NCI-H446 (cell line): ENCODE measurements at regions not wholly inside any gene's neighbourhood (a gene's known extent, or its start where the extent isn't known, plus 50 kb on each side); places are given as distances from the start of the nearest gene placed in this dataset.

Experiments
- DNase-seq, 2 experiments: peaks; one replicate each; lab custom pipeline; 2025; lab: John Stamatoyannopoulos, UW

DNA sequence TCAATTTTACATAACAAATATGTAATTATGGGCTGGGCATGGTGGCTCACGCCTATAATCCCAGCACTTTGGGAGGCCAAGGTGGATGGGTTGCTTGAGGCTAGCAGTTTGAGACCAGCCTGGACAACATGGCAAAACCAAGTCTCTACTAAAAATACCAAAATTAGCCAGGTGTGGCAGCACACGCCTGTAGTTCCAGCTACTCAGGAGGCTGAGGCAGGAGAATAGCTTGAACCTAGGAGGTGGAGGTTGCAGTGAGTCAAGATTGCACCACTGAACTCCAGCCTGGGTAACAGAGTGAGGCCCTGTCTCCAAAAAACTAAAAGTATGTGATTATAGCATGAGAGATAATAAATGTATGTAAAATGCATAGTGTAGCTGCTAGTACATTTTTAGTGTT lies 229.0 kb downstream of the PPARGC1A start:
- no peak for DNase-seq

DNA sequence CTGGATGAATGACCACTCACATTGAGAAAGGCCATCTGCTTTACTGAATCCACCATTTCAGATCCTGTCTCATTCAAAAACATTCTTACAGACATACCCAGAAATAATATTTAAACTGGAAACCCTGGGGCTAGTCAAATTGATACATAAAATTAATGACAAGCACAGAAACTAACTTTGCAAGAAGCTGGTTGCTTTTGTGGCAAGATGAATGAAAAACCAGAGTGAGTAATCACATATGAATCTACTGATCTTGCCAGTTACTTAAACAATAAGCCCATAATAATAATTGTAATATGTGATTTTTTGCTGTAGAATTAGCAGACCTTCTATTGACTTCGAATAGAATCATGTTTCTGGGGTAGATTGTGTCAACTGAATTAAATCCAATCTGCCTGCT lies 235.1 kb downstream of the PPARGC1A start:
- no peak for DNase-seq

DNA sequence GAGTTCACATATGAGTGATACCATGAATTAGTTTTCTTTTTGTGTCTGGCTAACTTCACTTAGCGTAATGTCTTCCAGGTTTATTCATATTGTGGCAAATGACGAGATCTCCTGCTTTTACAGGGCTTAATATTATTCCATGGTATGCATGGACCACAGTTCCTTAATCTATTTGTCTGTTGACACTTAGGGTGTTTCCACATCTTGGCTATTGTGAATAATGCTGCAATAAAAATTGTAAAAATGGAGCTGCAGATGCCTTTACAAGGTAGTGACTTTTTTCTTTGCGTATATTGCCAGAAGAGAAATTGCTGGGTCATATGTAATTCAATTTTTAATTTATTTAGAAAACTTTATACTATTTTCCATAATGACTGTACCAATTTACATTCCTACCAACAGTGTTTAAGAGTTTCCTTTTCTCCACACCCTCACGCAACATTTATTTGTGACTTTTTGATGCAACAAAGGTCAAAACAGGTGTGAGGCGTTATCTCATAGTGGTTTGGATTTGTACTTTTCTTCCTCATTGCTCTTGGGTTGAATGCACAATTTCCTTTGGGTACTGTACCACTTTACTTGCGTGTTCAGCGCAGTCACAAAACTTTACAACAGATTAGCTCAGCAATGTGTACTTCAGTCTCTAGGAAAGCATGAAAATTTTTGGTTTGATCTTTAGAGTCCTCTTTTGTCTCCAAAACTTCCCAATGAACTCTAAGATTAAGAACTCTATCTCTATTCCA lies 240.8 kb downstream of the PPARGC1A start:
- DNase-seq: no peak

DNA sequence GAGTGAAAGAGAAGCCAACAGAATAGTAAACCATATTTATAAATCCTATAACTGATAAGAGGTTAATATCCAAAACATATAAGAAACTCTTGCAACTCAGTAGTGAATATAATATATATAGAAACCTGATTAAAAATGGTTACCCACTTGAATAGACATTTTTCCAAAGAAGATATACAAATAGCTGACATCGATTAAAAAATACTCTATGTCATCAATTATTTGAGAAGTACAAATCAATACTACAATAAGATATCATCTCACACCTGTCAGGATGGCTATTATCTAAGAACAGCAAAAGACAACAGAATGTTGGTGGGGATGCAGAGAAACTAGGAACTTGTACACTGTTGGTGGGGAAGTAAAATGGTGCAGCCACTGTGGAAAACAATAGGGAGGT lies 254.4 kb downstream of the PPARGC1A start:
- no peak for DNase-seq

DNA sequence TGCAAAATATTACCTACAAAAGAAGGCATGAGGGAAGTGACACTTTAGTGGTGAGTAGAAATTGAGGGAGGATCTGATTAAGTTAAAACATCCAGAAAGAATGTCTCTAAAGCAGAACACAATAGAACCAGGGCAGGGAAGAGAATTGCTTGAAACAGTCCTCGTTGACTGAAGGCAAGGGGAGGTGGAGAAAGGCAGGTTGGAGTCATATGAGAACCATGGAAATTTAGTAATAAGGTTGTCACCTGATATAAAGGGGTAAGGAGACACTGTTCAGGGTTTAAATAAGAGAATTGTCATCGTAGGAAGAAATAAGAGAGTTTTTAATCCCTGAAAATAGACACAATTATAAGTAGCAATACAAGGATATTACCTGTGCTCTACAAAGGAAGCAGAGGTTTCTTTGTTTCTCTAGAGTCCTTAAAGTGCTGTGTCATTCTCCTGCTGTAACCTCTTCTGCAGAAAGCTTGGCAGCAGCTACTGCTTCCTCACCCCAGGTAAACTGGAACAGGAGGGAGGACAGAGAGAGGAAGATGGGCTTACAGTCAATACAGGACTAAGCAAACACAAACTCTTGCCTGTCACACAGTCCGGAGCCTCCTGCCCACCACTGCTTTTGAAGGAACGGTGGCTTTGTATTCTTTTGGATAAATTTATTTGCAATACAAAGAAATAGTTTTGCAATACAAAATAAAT lies 258.4 kb downstream of the PPARGC1A start:
- no peak for DNase-seq

DNA sequence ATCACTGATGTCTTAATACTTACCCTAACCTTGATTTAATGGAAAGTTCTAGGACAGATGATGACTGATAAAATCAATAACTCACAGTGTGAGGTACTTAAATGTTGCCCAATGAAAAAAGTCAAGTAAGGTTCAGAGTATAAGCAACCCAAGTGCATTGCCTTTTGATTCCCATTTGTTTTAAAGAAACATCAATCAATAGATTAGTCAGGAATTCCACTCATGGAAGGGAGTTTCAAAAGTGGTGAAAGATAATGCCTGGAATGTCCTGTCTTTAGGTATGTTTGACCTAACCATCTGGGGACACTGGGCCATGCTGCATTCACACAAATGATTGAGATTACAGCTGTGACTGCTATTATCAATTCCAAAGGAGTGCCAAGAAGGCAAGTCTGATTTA lies 259.7 kb downstream of the PPARGC1A start:
- no peak for DNase-seq

DNA sequence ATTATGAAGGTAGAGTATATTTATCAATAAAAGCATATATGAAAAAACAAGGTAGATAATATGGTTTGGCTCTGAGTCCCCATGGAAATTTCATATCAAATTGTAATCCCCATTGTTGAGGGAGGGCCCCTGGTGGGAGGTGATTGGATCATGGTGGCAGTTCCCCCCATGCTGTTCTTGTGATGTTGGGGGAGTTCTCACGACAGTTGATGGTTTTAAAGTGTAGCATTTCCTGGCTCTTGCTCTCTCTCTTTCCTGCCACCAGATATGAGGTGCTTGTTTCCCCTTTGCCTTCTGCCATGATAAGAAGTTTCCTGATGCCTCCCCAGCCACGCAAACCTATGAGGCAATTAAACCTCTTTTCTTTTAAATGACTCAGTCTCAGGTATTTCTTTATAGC lies 260.4 kb downstream of the PPARGC1A start:
- DNase-seq: no peak

DNA sequence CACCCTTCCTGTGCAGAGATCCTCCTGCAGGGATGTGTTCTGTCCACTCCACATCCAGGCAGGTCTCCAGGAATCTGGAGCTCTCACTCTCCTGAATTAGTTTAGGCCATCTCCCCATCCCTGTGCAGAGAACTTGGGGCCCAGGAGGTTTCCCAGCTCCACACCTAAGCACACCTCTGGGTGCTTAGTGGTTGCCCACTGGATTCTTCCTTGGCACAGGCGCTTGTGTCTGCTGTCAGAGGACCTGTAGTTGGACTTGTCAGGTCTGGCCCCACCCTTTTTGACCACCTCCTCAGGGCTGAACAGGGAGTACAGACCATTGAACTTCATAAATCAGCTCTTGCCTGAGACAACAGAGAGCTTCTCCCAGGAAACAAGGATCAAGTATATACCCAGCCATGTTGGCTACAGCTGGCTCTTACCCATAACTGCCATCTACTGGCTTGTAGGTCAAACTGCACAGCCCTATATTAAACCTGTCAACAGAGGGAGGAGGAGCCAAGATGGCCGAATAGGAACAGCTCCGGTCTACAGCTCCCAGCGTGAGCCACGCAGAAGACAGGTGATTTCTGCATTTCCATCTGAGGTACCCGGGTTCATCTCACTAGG lies 275.5 kb downstream of the PPARGC1A start:
- peak in 1 of 2 experiments; percentile 54 for DNase-seq

DNA sequence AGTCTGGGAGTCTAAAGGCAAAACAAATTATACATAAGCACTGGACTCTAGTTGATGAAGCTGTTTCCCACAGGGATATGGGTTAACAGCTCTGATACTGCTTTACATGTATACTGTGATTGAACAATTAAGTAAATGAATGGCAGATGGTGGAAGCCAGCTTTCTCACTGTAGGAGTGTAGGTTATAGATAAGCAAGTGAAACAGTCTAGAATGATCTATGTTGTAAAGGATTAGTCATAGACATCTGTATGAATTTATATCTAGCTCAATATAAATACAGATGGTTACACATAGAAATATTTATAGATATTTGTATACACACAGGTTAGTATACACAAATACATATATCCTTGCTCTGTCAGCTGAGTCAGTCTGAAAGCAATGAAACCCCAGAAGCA lies 276.1 kb downstream of the PPARGC1A start:
- DNase-seq: no peak

DNA sequence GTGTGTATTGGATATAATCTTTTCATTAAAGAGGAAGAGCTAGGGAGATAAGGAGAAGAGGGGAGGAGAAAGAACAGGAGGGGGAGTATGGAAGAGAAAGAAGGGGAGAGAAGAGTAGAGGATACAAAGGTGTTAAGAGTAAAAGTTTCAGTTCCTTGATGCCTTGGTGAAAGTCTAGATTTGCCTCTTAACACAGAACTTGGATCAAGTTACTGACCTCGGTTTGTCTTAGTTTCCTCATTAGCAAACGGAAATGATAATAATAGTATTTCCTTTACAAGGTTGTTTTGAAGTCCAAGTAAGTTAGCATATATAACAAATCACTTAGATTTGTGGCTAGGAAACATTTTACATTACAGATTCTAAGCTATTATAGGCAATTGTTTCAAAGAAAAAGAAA lies 287.1 kb downstream of the PPARGC1A start:
- no peak for DNase-seq

DNA sequence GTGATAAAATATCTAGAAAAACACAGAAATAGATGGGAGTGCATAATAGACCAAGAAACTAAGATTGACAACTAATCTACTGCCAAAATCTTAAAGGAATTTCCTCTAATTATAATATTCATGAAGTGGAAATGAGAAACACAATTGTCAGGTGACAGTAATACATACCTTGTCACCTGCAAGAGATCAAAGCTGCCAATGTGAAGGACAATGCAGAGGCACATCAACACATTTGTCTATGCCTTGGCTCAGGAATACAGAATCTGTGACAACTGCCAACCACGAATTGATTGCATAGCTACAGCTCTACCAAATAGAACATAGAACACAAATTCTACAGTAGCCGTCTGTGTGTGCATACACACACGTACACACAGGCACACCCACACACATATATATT lies 295.7 kb downstream of the PPARGC1A start:
- no peak for DNase-seq

DNA sequence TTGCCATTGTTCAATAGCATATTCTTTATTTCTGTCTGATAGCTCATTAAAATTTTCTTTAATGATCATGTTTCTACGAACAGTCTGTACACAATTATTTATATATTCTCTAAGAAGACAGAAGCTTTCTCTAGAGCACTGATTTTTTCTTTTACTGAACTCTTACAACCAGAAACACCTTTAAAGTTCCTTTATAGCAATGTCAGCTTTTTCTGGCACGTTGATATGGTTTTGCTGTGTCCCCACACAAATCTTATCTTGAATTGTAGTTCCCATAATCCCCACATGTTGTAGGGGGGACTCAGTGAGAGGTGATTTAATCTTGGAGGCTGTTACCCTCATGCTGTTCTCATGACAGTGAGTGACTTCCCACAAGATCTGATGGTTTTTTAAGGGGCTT lies 299.4 kb downstream of the PPARGC1A start:
- no peak for DNase-seq

DNA sequence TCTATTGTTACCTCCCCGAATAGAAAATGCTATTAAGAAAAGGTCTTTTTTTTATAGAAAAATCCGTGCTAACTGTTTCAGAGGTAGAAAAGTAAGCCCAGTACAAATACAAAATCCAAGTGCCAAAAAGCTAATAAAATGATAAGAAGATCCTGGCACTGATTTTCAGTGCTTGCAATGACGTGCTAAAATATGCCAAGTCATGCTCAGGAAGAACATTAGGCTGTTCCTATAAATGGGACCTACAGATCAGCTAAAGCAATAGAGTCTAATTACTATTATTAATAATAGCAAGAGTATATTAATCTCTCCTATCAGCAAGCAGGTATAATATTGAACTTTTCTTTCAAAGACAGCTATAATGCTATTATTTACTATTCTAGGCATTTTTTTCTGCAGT lies 305.8 kb downstream of the PPARGC1A start:
- no peak for DNase-seq

DNA sequence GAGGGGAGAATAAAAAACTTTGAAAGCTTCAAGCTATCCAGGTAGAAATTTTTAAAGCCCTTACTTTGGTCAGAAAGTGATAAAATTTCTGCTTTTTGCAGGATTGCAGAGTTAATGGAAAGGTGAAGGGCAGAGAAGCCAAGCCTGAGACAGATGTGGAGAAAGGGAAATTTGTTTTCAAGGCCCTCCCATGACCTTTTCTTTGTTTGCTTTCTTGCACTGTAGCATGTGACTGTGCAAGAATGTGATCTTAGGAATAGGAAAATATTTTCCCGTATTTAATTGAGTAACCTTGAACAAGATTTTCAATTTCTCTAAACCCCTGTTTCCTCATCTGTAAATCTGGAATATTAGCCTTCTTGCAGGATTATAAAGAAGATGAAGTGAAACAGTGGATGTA lies 307.2 kb downstream of the PPARGC1A start:
- DNase-seq: no peak

DNA sequence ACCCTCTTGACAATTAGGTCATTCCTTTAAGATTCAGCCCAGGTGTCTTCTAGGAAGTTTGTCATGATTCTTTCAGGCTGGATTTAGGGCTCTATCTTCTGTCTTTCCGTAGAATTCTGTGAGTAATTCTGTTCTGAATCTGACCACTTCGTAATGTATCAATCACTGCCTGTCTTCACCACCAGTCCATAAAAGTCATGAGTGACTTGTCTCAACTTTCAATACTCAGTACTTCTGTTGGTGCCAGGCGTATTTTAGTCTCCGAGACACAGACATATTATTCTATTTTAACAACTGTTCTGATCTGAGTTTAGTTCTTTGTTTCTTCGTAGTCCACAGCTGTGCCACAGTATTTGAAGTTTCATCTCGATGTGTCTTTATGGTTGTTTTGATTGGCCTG lies 310.7 kb downstream of the PPARGC1A start:
- DNase-seq: no peak

DNA sequence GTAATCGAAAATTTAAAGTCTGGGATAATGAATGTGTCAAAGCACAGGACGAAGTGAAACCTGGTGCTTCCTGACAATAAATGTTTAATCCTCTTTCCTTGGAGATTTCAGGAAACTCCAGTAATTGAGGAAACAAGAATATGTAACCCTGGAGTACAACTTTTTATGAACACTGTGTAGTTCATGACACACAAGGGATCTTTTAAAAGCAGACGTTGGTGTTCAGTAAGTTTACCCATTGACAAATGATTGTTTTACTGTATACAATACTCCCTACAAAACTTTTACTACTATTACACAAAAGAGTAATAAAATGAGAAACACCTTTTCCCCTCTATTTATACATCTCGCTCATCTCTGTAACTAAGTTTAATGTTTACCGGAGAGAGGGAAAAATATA lies 312.4 kb downstream of the PPARGC1A start:
- no peak for DNase-seq

DNA sequence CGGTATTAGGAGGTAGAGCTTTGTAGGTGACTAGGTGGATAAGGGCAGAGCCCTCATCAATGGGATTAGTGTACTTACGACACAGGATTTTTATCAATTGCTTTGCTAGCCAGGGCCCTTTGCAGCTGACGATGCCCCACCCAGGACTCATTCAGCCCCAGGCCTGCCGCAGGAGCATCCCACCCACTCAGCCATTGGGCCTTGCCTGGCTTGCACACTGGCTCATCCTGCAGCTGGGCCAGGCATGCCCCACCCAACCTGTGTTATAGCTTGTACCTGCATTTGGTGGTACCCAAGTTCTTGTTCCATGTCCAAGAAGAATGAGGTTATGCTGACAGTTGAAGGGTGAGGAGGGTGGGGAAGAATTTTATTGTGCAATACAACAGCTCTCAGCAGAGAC lies 317.5 kb downstream of the PPARGC1A start:
- DNase-seq: no peak

DNA sequence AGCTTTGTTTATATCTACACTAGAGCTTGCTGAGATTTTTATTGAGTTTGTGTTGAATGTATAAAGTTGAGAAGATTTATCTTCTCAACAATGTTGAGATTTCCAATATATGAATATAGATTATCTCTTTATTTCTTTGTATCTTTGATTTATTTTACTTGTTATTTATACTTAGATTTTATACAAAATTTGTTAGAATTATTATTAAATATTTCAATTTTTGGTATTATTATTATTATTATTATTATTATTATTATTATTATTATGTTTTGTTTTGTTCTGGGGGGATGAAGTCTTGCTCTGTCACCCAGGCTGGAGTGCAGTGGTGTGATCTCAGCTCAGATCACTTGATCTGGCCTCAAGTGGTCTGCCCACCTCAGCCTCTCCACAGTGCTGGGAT lies 322.5 kb downstream of the PPARGC1A start:
- no peak for DNase-seq

DNA sequence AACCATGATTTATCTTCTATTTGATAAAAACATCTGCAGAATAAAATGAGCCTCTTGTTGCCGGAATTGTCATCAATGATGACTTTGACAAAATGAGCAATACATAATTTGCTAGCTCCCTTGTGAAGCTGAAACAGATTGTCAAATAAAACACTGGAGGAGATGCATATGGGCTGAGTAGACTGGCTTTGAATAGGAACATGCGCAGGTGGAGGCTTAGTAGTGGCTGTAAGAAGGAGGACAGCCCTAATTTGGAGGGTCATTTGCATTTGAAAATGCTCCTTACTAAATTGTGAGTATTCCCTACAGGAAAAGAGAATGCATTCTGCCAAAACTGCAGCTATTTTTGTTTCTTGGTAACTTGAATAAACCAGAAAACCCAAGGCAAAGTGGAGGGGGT lies 329.1 kb downstream of the PPARGC1A start:
- DNase-seq: no peak

DNA sequence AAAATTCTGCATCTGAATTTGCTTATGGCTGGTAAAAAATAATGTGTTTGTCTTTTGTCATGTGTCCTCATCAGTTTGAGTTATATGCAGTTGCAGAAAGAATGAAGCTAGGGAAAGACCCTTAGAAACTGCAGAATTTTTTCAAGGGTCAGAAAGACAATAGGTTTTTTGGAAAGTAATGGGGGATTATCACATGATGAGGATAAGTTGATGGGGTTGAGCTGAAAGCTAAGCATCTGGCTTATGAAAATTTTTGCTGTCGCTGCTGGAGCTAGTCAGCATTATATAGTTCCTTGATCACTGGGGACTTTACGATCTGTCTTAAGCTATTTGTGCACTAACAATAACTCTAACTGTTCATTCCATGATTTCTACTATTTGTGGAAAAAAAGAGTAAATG lies 331.7 kb downstream of the PPARGC1A start:
- no peak for DNase-seq

DNA sequence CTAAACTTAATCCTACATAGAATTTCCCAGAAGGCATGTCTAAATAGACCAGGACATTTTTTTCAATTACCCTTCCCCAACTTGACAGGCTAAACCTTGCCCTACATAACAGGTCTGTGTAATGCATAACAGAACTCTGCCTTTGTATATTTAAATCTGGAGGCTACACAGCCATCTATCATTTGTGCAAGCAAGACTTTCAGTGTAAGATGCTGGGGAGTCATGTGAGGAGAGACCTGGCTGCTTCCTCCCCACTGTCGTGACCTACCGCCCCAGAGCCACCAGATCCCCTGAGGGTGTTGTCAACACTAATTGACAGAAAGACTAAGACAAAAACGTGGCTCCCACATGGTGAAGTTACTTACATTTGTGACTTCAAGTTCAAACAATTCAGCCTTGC lies 342.2 kb downstream of the PPARGC1A start:
- DNase-seq: no peak

DNA sequence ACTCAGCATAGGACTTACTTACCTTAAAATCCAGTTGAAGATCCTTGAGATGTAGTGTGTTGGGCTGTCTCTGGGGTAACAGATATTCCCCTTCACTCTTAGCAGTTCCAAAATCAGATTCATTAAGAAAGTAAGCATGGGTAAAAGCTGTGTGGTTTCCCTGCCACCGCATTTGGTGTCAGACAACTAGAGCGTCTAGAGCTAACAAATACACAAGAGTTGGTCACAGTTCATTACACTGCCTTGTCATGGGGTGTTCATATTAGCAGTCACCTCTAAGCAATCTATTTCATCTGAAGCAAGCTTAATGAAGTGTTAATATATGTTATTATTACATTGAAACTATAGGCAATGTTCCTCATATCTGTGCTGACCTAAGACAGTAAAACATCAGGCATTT lies 342.8 kb downstream of the PPARGC1A start:
- no peak for DNase-seq

DNA sequence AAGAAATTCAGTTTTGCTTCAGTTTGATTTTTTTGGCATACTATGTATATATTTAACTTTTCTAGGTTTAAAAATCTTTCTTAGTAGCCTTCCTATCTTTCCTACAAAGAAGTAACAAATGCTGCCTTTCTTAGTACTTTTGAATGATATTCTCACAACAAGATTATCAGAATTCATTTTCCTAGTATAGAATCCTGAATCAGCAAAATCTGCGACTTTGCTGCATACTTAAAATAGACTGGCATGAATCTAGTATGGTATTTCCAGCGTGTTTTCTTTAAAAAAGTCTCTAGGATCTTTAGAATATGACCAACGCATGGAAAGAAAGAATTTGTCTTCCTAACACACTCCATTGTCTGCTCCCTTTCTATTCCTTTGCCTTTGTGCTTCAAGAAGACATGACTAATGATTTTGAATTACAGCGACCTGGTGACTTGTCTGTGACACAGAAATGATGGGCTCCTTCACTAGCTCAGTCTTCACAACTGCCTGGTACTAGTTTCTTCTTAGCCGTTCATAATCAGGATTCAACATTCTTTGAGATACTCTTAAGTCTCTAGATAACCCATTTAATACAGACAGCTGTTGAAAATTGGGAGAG lies 349.8 kb downstream of the PPARGC1A start:
- DNase-seq: no peak
